ENCODE measurements at regions not wholly inside any gene's neighbourhood (a gene's known extent, or its start where the extent isn't known, plus 50 kb on each side); places are given as distances from the start of the nearest gene placed in this dataset.

GRCh38 chr10:50997461-50997860 is 76.8 kb upstream of the PRKG1 start:
- no peak for TF ChIP-seq USF2 (IDR thresholded peaks at IDR 0.05)
- TF ChIP-seq CTCF (IDR thresholded peaks at IDR 0.05): no peak

All from A549 (cell line).